Islet precursor cell (in vitro differentiated cells): ENCODE measurements at regions not wholly inside any gene's neighbourhood (a gene's known extent, or its start where the extent isn't known, plus 50 kb on each side); places are given as distances from the start of the nearest gene placed in this dataset.
"Not testable (repeated sequence)": the region's sequence is repeated elsewhere in the genome, so short reads cannot be mapped to it uniquely, and the experiment has no call there.

Source experiments
- DNase-seq: peaks from one replicate; pipeline ENCODE4 v3.0.0-alpha.2; 2018

DNA sequence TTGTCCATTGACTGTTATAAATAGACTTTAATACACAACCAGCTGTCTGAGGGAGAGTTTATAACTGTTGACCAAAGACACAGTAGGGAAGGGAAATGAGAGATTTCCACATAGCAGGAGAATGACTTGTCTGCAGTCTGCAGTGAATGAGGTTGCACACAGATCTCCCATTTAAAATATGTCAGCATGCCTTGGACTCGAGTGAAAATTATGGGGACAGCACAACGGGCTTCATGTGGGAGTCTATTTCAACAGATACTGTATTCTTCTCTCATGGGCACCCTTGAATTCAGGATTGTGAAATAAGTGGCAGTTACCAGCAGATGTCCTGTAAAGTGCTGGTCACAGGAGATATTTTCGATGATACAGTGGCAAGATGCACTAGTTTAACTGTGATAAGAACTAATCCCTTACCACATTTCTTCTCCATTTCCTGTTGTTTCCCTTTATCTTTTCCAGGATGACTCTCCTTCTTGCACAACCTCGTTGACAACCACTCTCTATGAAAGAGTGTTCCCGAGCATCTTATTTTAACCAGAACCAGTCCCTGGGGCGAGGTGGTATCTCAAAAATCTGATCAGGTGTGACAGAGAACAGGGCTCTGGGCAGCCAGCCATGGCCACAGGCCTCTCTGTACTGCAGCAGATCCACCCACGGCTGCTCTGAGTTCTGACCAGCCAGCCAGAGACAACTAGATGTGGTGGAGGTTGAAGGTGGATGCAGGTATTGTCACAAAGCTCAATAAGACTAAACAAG, 51.5 kb upstream of the MAP3K1 start:
- DNase-seq: peak; percentile 93

DNA sequence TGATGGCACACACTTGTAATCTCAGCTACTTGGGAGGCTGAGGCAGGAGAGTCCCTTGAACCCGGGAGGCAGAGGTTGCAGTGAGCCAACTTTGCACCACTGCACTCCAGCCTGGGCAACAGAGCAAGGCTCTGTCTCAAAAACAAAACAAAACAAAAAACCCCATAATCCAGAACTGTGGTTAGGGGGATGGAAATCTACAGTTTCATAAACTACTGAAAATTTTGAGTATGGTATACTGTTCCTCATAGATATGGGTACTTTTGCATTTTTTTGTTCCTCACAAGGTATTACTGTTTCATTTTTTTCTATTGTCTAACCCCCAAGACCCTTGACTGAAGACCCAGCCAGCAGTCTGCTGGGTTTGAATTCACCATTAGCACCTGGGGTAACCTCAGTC, 52.2 kb upstream of the MAP3K1 start:
- no peak for DNase-seq

DNA sequence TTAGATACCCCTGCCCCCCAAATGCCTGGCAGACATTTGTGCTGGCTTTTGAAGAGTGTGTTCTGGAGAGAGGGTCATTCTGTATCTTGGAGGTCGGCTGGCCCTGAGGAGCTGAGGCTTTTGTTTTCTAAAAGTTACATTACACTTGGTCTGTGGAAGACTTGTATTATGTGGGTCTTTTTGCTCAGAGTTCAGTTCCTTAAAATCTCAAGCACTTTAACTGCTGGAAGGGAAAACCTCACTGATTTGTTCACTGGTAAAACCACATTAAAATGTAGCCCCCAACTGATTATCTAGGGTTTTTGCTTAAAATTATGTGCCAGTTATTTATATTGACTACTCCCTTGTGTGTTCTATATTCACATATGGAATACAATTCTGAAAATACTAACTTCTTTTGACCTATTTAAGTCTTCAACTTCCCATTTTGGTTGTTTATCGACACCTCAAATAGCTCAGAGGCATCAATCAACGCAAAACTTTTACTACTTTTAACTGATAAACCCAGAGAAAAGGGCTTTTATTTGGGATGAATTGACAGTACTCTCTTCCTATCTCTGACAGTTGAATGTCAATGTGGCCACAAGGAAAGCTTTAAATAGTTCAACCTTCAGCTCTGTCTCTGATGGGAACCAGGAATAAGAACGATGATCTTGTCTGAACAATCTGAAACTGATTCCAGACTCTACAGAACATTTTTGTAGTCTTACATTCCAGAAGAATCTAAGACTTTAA, 54.0 kb upstream of the MAP3K1 start:
- no peak for DNase-seq

DNA sequence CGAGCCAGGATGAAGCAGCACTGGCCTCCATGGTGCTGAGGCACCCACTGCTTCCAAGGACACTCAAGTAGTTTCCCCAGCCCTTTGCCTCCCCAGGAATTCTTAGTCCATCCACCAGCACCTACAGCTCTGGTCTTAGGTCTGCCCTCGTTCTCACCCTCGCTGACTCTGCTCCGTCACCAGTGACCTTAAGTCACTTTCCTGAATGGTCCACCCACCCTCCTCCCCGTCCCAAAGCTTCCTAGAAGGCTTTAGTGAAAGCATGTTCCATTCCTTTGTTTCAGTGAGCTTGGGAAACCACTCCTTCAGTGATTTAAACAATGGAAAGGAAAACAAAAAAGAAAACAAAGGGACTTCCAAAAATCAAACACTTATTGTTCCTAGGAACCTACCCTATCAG, 54.6 kb upstream of the MAP3K1 start:
- DNase-seq: no peak

DNA sequence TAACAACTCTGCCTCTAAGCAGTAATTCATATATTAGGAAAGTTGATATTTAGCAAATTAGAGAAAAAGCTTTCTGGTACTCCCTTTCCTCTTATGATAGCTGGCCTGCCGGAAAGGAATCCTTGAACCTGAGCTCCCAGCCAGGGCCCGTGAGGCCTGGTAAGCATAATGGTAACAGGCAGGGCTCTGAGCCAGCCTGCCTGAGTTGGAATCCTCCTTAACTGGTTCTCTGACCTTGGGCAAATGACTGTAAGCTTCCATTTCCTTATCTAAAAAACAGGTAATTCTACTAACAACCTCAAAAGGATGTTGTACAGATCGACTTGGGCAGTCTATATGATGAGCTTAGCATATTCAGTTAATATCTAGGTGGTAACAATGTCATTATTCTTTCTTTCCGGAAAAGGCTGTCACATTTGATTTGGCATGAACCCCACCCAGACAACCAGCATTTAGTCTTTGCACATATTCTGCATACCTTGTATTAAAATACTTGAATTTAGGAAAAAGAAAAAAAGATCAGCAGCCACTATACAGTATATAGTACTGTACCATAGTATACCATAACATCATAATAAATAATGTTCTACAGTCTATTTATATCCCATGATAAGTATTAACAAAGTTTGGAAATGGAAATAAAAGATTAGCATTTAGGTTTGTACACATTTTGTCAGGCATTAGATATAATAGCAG, 55.7 kb upstream of the MAP3K1 start:
- peak; percentile 75 for DNase-seq

DNA sequence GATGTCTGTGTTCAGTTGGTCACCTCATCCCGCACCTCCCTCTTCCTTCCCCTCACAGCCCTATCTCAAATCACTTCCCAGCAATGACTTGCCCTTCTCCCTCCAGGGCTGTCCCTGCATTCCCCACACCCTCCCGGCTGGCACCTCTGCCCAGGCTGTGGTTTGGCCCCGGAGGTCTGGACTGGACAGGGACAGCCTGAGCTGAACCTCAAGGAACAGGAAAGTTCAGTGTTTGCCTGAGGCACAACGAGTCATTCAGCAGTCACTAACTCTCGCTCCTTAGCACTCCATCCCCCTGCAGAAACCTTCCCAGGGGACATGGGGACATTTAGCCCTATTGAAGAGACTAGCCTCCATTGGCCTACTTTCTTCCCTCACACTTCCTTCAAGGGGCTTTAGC, 58.3 kb upstream of the MAP3K1 start:
- DNase-seq: peak; percentile 96

DNA sequence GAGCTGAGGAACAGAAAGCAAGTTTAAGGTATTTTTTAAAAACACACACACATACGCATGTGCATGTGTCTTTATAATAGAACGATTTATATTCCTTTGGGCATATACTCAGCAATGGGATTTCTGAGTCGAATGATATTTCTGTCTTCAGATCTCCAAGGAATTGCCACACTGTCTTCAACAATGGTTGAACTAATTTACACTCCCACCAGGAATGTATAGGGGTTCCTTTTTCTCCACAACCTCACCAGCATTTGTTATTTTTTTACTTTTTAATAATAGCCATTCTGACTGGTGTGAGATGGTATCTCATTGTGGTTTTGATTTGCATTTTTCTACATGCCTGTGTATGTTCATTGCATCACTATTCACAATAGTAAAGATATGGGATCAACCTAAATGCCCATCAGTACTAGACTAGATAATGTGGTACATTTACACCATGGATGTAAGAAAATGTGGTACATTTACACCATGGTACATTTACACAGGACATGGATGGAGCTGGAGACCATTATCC, 60.3 kb upstream of the MAP3K1 start:
- DNase-seq: no peak

DNA sequence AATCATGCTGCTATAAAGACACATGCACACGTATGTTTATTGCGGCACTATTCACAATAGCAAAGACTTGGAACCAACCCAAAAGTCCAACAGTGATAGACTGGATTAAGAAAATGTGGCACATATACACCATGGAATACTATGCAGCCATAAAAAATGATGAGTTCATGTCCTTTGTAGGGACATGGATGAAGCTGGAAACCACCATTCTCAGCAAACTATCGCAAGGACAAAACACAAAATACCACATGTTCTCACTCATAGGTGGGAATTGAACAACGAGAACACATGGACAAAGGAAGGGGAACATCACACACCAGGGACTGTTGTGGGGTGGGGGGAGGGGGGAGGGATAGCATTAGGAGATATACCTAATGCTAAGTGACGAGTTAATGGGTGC, 61.8 kb upstream of the MAP3K1 start:
- DNase-seq: not testable (repeated sequence)

DNA sequence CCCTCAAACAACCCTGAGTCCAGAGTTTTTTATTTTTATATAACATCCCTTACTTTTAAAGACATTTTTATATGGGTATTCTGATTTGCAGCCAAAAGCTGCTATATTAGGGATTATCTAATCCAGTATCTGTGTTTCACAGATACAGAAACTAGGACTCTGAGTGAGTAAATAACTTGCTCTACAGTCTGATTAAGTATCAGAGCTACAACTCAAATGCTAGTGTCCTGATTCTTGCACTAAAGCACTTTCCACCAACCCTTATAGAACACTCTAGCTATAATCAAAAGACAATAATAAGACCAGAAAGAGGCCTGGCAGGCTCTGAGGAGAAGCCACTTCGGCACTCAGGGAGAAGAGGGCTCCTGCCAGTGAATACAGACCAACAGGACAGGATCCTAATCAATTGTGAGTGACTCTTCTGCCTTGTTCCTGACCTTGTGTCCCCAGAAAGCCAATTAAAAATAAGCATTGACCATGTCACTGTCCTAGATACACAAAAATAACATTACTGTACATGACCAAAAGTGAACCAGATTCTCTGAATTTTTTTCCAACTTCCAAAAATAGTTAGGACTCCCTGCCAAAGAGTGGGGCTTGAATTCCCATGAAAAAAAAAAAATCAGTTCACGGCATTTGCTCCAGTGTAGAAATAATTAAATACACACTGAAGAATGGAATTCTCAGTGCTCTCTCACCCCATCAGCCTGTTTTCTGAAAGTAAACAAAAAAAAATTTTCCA, 63.6 kb upstream of the MAP3K1 start:
- no peak for DNase-seq

DNA sequence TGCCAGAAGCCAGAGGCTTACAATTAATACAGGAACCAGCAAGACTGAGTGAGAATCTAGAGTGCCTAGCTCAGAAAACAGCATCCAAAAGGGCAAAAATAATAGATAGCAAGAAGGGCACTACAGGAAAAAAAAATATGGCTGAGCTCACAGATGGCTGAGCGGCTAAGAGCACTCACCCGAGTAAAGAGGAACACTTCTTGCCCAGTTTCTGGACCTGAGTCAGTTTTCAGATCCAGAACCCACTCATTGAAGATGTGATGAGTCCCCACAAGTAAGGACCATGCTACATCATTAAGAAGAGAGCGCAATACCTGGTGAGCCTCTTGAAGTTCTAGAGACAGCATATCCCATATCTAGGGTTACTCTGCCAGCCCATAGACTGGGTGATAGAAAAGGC, 65.5 kb upstream of the MAP3K1 start:
- no peak for DNase-seq

DNA sequence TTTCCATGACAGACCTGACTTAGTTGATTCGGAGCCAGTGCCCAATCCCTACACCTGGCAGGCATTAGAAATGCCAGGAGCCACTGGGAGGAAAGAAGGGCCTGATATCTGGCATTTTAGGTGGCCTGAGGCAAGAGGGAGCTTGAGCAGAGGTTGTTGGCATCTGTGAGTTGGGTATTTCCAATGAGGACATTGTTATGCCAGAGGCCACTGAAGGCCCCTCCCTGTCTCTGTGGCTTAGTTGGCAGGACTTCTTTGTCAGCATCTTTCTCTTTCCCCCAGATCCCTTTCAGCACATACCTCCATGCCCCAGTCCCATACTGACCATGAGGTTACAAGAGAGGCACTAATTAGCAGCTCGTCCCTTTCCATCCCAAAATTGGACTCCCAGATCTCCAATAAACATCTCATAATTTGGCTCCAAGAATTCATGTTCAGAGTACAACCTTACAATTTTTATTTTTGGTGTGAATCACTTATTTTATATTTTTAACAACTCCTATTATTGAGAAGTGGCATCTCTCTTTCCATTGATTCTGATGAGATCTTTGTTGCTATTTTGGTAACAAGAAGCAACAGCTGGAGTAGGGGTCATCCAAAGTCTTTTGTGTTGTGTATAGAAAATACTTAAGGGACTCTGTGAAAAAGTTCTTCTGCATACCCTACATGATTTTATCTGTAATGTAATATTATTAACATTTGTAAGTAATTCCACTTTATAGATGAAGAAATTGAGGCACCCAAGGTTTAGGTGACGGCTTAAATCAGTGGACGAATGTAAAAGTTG, 68.6 kb upstream of the MAP3K1 start:
- DNase-seq: no peak

DNA sequence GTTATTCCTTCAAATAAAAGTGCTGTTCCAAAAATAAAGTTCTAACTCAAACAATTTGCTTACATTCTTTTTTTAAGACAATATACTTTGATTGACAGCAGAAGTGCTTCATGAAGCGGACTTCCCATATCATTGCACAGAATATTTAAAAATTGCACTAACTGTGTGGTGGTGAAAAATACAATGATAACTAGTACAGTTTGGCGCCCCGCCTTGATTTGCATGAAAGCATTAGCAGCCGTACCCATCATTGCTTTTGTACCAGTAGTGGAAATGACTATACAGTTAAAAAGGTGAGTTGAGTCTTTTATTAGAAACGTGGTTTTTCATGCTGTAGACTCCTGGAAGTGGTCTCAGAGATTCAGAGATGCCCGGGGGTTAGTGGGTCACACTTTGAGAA, 69.5 kb upstream of the MAP3K1 start:
- DNase-seq: no peak

DNA sequence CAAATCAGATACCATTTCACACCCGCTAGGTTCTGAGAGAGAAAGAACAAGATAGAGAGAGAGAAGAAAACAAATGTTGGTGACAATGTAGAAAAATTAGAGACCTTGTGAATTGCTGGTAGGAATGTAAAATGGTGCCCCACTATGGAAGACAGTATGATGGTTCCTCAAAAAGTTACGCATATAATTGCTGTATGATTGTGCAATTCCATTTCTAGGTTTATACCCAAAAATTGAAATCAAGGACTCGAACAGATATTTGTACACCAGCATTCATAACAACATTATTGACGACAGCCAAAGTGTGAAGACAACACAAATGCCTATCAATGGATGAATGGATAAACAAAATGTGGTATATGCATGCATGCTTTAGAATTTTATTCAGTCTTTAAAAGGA, 74.5 kb upstream of the MAP3K1 start:
- DNase-seq: no peak

DNA sequence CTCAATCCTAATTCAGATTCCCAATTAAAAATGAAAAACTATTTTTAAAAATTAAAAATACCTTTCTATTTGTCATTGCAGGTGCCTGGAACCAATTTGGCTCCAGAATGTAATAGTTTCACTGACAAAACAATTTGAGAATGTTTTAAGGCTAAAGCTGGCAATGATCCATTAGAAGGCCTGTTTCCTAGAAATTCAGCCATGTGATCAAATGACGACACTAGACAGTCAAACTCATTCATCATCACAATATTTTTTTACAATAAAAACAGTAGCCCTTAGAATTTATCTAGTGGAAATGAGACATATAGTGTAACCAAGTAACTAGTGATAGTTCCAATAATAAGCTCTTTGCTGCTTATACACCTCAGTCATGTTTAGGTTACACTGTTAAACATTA, 75.4 kb upstream of the MAP3K1 start:
- DNase-seq: no peak

DNA sequence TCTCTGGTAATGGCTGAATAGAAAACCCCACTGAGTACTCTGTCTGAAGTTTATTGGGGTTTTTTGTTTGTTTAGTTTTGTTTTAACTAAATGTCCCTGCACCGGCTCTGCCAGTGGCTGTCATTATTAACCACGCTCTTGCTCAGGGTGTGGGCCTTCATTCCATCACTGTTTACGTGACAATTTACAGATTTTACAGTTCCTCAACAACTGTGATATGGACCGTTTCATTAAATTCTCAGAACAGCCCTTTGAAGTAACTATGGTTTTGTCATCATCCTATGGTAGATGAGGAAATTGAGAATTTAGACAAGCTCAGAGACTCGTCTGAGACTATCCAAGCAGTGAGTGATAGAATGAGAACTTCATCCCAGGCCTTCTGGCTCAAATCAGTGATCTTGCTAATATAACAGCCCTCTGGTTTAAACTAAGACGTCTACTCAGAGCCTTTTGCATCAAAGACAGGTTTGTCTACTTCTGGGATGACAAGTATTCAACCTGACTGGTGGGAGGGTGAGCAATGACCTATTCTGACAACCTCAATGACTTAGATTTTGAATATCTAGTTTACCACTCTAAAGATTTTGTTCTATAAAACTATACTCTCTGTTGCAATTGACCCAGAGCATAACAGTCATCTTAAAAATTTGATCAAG, 77.3 kb upstream of the MAP3K1 start:
- DNase-seq: no peak

DNA sequence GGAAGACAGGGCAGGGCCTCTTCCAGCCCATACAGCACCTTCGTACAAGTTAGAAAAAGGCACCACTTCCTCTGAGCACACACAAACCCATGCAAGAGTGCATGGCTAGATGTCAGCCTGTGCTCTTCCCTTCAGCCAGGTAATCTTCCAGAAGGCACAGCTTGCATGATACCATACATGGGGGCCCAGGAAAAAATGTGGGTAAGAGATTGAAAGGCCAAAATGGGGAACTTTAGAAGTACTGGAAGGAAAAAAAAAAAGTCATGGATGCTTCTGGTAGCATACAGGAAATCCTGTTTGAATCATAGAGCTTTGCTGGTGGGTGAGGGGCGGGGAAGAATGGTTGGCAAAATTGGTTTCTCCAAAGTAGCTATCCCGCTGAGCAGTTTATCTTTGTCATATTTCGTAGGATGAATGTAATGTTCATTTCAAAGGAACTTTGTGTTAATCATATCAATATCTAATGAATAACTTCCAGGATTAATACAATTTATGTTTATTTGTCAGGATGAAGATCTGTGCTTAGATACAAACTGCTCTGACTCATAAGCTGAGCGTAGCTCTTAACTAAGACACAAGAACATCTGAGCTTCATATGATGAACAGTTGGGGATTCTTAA, 78.2 kb upstream of the MAP3K1 start:
- no peak for DNase-seq

DNA sequence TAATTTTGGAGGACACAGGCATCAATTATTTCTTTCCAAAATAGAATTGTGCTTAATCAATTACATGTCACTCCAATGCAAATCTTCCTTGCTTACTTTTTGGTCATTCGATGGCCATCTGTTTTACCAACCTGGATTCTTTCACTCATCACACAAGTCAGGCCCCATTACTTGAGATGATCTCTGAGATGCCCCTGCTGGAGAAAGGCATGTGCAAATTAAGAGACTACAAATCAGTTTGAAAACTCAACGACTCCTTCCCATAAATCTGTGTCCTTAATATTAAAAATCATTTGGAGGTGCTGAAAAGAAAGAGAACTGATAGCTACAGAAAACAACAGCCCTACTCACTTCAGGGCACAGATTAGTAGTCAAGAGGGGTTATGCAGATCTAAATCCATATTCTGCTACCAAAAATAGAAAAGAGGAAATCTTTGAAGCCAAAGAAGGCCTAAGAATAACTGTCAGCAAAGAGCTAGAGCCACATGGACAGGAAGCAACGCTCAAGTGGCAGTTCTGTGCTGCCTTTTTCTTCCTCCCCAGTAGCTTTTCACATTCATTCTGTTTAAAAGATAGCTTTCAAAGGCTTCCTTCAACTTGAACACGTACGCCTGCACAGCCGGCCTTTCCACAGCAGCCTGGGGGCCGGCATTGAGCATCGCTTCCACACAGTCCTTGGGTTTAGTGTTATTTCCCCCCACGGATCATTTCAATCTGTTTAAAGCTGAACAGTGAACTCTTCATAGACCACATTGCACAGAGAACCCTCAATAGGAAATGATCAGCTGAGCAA, 79.3 kb upstream of the MAP3K1 start:
- DNase-seq: no peak

DNA sequence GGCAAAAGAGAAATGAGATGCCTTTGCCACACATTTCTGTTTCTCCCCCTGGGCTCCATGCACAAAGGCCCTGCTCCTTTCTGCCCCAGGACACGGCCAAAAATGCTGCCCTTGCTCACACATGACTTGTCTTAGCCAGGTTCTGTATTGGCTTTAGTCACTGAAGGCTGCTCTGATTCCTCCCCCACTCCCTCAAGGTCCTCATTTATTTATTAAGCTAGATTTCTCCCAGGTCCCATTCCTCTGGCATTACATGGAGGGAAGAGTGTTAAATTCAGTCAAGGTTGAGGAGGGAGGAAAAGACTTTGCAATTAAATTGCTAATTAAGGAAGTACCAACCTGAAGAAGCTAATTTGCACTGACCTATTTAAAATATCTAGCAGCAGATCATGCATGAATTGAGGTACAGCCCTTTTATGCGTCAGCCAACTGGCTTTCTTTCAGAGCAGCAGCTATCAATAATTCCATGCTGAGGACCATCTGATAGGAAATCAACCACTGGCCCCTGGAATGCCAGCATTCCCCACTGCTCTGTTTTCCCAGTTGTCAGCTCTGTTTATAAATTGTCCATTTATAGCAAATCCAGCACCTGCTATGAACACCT, 81.2 kb upstream of the MAP3K1 start:
- DNase-seq: peak; percentile 71

DNA sequence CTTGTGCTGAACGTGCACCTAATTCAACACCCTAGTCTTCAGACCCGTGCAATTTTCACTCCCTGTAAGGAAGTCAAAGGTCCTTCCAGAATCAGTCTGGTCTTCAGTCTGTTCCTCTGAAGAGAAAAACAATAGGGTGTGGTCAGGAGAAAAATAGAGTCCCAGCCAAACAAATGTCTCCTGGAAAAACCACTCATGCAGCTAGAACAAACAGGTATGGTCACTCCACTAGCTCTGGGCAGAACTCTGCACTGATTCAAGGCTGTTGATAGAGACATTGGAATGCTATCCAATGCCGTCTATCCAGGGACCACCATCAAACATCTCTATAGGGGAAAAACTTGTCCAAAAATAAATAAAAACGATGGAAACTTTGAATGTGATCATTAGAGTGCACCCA, 81.8 kb upstream of the MAP3K1 start:
- no peak for DNase-seq

DNA sequence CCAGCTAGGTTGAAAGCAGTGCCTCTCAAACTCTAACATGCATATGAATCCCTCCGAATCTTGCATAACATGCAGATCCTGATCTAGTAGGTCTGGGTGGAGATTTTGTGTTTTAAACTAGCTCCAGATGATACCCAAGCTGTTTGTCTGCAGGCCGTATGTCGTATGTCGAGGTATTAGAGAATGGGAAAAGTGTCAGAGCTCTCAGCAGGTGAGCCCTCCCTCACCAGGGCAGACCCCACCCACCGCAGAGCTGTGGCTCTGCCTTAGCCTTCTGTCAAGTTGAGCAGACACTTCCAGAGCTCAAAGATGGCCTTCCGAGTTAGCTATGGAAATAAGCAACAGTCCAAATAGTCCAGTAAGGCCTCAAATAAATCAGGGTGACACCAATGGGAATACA, 83.2 kb upstream of the MAP3K1 start:
- DNase-seq: no peak
